ENCODE measurements at regions not wholly inside any gene's neighbourhood (a gene's known extent, or its start where the extent isn't known, plus 50 kb on each side); places are given as distances from the start of the nearest gene placed in this dataset.

DNA sequence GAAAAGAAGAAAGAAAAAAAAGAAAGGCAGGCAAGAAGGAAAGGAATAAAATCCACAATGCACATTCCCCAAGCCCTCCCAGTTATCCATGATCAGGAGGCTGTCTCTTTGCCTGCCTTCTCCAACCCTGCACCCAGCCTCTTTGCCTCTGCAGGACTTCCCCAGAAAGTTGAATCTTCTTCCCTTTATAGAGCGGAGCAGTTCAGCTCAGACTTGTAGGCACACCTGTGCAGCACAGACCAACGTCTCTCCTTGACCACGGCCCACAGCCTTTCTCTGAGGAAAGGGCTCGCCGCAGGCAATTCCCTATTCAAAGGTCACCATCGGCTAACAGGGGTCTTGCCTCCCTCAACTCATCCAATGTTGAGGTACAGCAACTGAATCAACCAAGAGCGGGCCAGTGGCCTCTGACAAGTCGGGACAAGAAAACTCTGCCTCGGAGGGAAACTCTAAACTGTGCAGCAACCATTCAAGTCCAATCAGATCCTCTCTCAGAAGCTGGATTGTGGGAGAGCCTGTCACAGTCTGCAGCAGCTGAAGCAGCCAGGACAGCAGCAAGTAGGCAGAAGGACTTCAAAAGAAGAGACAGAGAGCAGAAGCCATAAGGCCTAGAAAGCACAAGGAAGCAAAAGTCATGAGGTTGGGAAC is 529.2 kb upstream of the JARID2 start:
- TF ChIP-seq CTCF (IDR thresholded peaks at IDR 0.05): no peak

- no peak for TF ChIP-seq CTCF (IDR thresholded peaks at IDR 0.05)
Measured at GRCh38 chr6:14717307-14717706, 528.6 kb upstream of the JARID2 start.

DNA sequence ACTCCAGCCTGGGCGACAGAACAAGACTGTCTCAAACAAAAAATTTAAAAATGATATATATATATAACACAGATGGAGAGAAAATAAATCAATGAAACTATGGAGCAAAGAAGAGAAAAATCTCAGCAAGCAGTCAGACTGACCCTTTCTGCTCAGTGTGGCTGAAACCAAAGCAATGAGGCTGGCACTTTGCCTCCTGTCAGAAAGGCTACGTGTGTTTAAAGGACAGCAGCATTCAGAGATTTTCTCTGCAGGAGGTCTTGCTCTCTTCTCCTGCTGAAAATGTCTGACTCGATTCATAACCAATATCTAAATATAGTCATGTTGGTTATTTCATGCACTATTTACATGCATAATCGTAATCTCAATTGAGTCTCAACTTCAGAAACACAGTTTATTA is 527.0 kb upstream of the JARID2 start:
- TF ChIP-seq CTCF (IDR thresholded peaks at IDR 0.05): no peak

- no peak for TF ChIP-seq CTCF (IDR thresholded peaks at IDR 0.05)
Measured at GRCh38 chr6:14719270-14719669, 526.6 kb upstream of the JARID2 start.

DNA sequence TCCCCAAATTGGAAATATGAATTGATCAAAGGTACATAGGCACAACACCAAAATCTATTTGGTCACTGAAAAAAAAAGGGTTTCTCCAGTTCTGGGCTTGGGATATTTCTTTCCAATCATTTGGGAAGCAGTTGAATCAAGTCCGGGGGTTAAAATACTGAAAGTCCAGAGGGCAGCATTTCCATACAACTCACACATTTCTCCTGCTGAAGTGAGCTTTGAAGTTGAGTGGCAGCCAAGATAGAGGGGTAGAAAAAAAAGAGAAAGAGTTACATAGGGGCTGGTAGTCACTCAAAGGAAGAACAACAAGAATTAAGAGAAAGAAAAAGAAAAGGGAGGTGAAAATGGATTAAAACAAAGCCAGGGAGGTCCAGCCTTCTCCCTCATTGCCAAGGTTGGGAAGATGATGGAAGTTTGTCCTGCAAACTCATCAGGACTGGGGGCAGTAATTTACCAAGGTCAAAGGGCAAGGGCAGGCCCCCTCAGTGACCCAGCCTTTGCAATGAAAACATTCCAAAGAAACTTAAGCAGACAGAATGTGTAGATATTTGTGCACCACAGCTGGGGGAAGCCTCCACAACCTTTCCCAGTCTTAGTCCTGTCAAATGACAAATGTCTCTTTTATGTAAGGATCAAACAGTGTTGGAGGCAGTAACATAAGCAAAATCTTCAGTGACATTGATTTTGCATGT is 525.3 kb upstream of the JARID2 start:
- TF ChIP-seq CTCF (IDR thresholded peaks at IDR 0.05): no peak

GRCh38 chr6:14721103-14721758 is 524.6 kb upstream of the JARID2 start:
- TF ChIP-seq CTCF (IDR thresholded peaks at IDR 0.05): no peak

GRCh38 chr6:14722001-14722562 is 523.8 kb upstream of the JARID2 start:
- TF ChIP-seq CTCF (IDR thresholded peaks at IDR 0.05): no peak
